ENCODE measurements at regions not wholly inside any gene's neighbourhood (a gene's known extent, or its start where the extent isn't known, plus 50 kb on each side); places are given as distances from the start of the nearest gene placed in this dataset.

- no peak for TF ChIP-seq SUPT20H (IDR thresholded peaks at IDR 0.05; ENCODE audit: borderline replicate concordance, control insufficient read depth, low read depth, low read length)
- TF ChIP-seq FOXM1 (IDR thresholded peaks at IDR 0.05; ENCODE audit: low read depth, low read length) = no peak
- no peak for TF ChIP-seq RELA (IDR thresholded peaks at IDR 0.05; ENCODE audit: borderline replicate concordance, partially characterized antibody)
- TF ChIP-seq, protein P1, sequence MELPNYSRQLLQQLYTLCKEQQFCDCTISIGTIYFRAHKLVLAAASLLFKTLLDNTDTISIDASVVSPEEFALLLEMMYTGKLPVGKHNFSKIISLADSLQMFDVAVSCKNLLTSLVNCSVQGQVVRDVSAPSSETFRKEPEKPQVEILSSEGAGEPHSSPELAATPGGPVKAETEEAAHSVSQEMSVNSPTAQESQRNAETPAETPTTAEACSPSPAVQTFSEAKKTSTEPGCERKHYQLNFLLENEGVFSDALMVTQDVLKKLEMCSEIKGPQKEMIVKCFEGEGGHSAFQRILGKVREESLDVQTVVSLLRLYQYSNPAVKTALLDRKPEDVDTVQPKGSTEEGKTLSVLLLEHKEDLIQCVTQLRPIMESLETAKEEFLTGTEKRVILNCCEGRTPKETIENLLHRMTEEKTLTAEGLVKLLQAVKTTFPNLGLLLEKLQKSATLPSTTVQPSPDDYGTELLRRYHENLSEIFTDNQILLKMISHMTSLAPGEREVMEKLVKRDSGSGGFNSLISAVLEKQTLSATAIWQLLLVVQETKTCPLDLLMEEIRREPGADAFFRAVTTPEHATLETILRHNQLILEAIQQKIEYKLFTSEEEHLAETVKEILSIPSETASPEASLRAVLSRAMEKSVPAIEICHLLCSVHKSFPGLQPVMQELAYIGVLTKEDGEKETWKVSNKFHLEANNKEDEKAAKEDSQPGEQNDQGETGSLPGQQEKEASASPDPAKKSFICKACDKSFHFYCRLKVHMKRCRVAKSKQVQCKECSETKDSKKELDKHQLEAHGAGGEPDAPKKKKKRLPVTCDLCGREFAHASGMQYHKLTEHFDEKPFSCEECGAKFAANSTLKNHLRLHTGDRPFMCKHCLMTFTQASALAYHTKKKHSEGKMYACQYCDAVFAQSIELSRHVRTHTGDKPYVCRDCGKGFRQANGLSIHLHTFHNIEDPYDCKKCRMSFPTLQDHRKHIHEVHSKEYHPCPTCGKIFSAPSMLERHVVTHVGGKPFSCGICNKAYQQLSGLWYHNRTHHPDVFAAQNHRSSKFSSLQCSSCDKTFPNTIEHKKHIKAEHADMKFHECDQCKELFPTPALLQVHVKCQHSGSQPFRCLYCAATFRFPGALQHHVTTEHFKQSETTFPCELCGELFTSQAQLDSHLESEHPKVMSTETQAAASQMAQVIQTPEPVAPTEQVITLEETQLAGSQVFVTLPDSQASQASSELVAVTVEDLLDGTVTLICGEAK (IDR thresholded peaks at IDR 0.05; ENCODE audit: borderline replicate concordance) = no peak
- TF ChIP-seq ZBTB33 (IDR thresholded peaks at IDR 0.05) = no peak
- TF ChIP-seq E2F4 (IDR thresholded peaks at IDR 0.05; ENCODE audit: low read depth, low read length) = no peak
- no peak for TF ChIP-seq CEBPB (IDR thresholded peaks at IDR 0.05; ENCODE audit: borderline replicate concordance in 1 of 2, low read depth in 2 of 2, low read length in 2 of 2)
- TF ChIP-seq DPF2 (IDR thresholded peaks at IDR 0.05) = peak; percentile 74
- TF ChIP-seq SP1 (IDR thresholded peaks at IDR 0.05; ENCODE audit: low read depth, low read length) = no peak
- TF ChIP-seq NFXL1 (IDR thresholded peaks at IDR 0.05; ENCODE audit: borderline replicate concordance) = no peak
- no peak for TF ChIP-seq FOXK2 (IDR thresholded peaks at IDR 0.05)
- no peak for TF ChIP-seq GABPA (IDR thresholded peaks at IDR 0.05; ENCODE audit: low read depth)
- no peak for TF ChIP-seq ZSCAN29 (IDR thresholded peaks at IDR 0.05)
- no peak for TF ChIP-seq TCF12 (IDR thresholded peaks at IDR 0.05; ENCODE audit: low read depth, low read length)
- TF ChIP-seq WRNIP1 (IDR thresholded peaks at IDR 0.05; ENCODE audit: borderline replicate concordance, low read depth, low read length) = no peak
- TF ChIP-seq LARP7 (IDR thresholded peaks at IDR 0.05) = no peak
- TF ChIP-seq BACH1 (IDR thresholded peaks at IDR 0.05; ENCODE audit: borderline replicate concordance) = peak; percentile 24; the same call in 1 of the 2 replicates
- no peak for TF ChIP-seq BCLAF1 (IDR thresholded peaks at IDR 0.05)
- TF ChIP-seq CREB1 (IDR thresholded peaks at IDR 0.05; ENCODE audit: low read depth) = peak; percentile 35; the same call in 1 of the 2 replicates
Measured at GRCh38 chrX:121308276-121308805, 260.9 kb downstream of the GLUD2 start (continued).

Measured in GM12878 (cell line).